NT2/D1 (cell line): ENCODE measurements at regions not wholly inside any gene's neighbourhood (a gene's known extent, or its start where the extent isn't known, plus 50 kb on each side); places are given as distances from the start of the nearest gene placed in this dataset.

ENCODE experiments used
- SUZ12 ChIP-seq: IDR thresholded peaks from 2 replicates; pipeline ENCODE4 v1.6.1; 2011; ENCODE audit not compliant: insufficient read length, insufficient read depth; ENCODE audit errors: extremely low read depth
- ZNF274 ChIP-seq: IDR thresholded peaks from 2 replicates; pipeline ENCODE4 v1.6.1; 2011; ENCODE audit warnings: mild to moderate bottlenecking, low read depth, low read length

- TF ChIP-seq ZNF274 = no peak
- no peak for TF ChIP-seq SUZ12
These were observed 1094.5 kb upstream of the CDH6 start for GRCh38 chr5:30098940-30099339.
